Progenitor cell of endocrine pancreas (in vitro differentiated cells): ENCODE measurements at regions not wholly inside any gene's neighbourhood (a gene's known extent, or its start where the extent isn't known, plus 50 kb on each side); places are given as distances from the start of the nearest gene placed in this dataset.
"Not testable (repeated sequence)": the region's sequence is repeated elsewhere in the genome, so short reads cannot be mapped to it uniquely, and the experiment has no call there.

Experiments used
- DNase-seq: peaks from one replicate; pipeline ENCODE4 v3.0.0; 2021; ENCODE audit warnings: low spot score; ENCODE audit not compliant: unreplicated experiment
- H3K27ac Mint-ChIP-seq: 2 replicates; pipeline ENCODE4 v1.8.0; 2021; ENCODE audit warnings: mild to moderate bottlenecking, moderate library complexity, mixed read lengths
- H3K27me3 Mint-ChIP-seq: 2 replicates; pipeline ENCODE4 v1.8.0; 2021; ENCODE audit warnings: mixed read lengths
- H3K36me3 Mint-ChIP-seq: 2 replicates; pipeline ENCODE4 v1.8.0; 2022; ENCODE audit warnings: mixed read lengths; ENCODE audit not compliant: insufficient read depth
- H3K4me1 Mint-ChIP-seq: 2 replicates; pipeline ENCODE4 v1.8.0; 2021; ENCODE audit warnings: low read depth, mixed read lengths
- H3K4me3 Mint-ChIP-seq: 2 replicates; pipeline ENCODE4 v1.8.0; 2021; ENCODE audit warnings: low read depth, mild to moderate bottlenecking, moderate library complexity, mixed read lengths
- H3K9me3 Mint-ChIP-seq: 2 replicates; pipeline ENCODE4 v1.8.0; 2021; ENCODE audit warnings: low read depth, mixed read lengths
- TF ChIP-seq, protein P1 (sequence below): fragments of 200-600 bp; sonication (generic); IDR thresholded peaks from one replicate; pipeline ENCODE4 v1.5.0; 2021; ENCODE audit warnings: antibody characterized with exemption, mild to moderate bottlenecking; ENCODE audit not compliant: unreplicated experiment

DNA sequence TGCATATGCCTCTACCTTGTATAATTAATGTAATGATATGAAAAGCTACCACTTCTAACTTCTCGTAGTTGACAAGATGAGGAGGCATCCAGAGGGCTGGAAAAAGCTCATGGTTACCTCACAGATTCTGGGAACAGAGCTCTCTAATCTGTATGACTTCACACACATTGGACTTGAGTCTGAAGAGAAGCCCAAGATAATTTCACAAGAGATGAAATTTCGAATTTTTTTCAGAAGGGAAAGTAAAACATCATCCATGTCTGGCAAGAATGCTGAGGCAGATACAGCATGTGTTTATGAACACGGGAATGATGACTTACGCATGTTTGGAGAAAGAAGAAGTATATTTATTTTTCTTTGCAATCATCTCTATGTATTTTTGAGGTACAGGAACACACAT, 141.8 kb upstream of the TENT5A start:
- no peak for DNase-seq
- H3K4me1 Mint-ChIP-seq: peaks cover 2% of the 10 kb centered on the region
- peaks cover 4% of the 10 kb centered on the region for H3K27me3 Mint-ChIP-seq
- no peak overlapping the region for H3K27ac Mint-ChIP-seq
- no peaks in the 10 kb centered on the region for H3K36me3 Mint-ChIP-seq
- no peak overlapping the region for H3K4me3 Mint-ChIP-seq
- TF ChIP-seq, protein P1, sequence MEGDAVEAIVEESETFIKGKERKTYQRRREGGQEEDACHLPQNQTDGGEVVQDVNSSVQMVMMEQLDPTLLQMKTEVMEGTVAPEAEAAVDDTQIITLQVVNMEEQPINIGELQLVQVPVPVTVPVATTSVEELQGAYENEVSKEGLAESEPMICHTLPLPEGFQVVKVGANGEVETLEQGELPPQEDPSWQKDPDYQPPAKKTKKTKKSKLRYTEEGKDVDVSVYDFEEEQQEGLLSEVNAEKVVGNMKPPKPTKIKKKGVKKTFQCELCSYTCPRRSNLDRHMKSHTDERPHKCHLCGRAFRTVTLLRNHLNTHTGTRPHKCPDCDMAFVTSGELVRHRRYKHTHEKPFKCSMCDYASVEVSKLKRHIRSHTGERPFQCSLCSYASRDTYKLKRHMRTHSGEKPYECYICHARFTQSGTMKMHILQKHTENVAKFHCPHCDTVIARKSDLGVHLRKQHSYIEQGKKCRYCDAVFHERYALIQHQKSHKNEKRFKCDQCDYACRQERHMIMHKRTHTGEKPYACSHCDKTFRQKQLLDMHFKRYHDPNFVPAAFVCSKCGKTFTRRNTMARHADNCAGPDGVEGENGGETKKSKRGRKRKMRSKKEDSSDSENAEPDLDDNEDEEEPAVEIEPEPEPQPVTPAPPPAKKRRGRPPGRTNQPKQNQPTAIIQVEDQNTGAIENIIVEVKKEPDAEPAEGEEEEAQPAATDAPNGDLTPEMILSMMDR: no peak
- H3K9me3 Mint-ChIP-seq: no peaks in the 10 kb centered on the region

DNA sequence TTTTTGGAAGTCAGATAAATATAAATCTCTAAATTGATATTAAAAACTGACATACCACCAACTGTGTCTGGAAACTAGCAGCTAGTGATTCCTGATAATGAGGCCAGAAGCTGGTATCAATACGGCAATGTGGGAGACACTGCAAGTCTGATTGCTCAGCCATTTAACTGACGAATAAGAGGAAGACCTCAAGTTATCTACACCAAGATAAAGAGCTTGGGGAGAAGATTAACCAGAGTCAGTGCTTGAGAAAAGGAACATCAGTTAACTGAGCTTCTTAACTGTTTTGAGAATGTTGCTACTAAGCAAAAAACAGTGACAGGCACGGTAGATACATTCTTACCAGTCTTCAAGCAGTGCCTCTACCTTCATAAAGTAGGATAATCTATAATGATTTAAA, 140.4 kb upstream of the TENT5A start:
- H3K27me3 Mint-ChIP-seq: peaks cover 4% of the 10 kb centered on the region
- no peak overlapping the region for H3K27ac Mint-ChIP-seq
- TF ChIP-seq, protein P1: no peak
- no peak for DNase-seq
- H3K9me3 Mint-ChIP-seq: no peaks in the 10 kb centered on the region
- H3K4me3 Mint-ChIP-seq: no peak overlapping the region
- peaks cover 2% of the 10 kb centered on the region for H3K4me1 Mint-ChIP-seq
- no peaks in the 10 kb centered on the region for H3K36me3 Mint-ChIP-seq

DNA sequence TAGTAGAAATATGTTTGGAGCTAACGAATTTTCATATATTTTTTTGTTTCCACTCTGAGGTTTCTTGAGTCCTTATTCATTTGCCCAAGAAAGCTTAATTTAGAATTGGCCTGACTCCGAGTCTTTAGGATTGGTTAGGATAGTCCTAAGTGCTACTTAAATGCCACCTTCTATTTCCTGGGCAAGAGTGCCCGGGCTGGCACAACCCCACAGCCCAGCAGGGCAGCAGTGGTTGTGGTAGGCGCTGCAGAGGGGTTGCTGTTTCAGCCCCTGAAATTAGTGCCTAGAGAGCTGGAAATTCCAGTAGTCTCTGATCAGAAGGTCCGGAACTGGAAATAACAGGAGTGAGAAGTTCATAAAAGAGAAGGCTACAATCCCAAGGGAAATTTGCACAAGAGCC, 139.4 kb upstream of the TENT5A start:
- H3K4me3 Mint-ChIP-seq: no peak overlapping the region
- H3K27ac Mint-ChIP-seq: no peak overlapping the region
- TF ChIP-seq, protein P1: no peak
- peaks cover 2% of the 10 kb centered on the region for H3K4me1 Mint-ChIP-seq
- H3K36me3 Mint-ChIP-seq: no peaks in the 10 kb centered on the region
- H3K27me3 Mint-ChIP-seq: peaks cover 4% of the 10 kb centered on the region
- no peaks in the 10 kb centered on the region for H3K9me3 Mint-ChIP-seq
- DNase-seq: no peak

DNA sequence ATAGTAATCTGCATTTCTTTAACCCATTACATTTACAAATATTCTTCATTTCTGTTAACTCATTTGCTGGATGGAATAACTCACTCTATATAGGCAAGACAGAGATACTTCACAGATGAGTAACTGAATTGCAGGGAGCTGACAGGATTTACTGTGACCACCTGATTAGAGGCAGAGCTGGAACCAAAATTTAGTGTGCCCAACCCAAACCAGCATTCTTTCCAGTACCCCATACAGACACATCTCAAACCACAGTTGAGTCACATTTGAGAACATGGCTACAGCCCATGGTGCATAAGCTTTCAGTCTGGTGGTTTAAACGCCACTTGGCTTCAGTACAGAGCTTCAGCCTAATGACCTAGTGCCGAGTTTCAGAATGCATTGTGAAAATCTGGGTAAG, 138.4 kb upstream of the TENT5A start:
- Mint-ChIP-seq H3K4me3 (no peak overlapping the region), H3K36me3 (no peaks in the 10 kb centered on the region), H3K27me3 (peaks cover 4% of the 10 kb centered on the region), H3K9me3 (no peaks in the 10 kb centered on the region), H3K27ac (no peak overlapping the region), H3K4me1 (no peaks in the 10 kb centered on the region)
- no peak for DNase-seq
- TF ChIP-seq, protein P1: no peak

DNA sequence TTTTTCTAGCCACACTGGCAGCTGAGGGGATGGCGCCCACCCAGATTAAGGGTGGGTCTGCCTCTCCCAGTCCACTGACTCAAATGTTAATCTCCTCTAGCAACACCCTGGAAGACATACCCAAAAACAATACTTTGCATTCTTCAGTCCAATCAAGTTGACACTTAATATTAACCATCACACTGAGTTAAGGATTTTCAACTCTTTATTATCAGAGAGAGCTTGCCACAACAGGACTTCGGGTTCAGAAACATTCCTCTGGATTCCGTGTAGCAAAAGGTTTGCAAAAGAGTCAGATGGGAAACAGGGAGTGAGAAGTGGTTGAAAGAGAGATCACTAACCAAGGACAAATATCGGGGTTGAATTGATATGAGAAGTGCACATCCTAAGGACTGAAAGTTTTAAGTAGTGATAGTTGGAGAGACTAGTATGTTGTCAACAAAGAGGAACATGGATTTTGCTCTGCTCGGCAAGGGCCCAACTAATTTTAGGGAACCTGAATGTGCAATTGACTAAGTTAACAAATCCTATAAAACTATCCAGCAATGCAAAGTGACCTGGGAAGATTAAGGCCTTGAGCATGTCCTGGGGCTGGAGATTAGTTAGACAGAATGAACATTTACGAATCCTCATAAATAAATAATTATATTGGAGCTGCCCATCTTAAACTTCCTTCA, 137.0 kb upstream of the TENT5A start:
- H3K27ac Mint-ChIP-seq: no peak overlapping the region
- H3K4me1 Mint-ChIP-seq: no peaks in the 10 kb centered on the region
- no peak overlapping the region for H3K4me3 Mint-ChIP-seq
- TF ChIP-seq, protein P1: no peak
- H3K9me3 Mint-ChIP-seq: no peaks in the 10 kb centered on the region
- no peak for DNase-seq
- H3K36me3 Mint-ChIP-seq: no peaks in the 10 kb centered on the region
- H3K27me3 Mint-ChIP-seq: peaks cover 4% of the 10 kb centered on the region

DNA sequence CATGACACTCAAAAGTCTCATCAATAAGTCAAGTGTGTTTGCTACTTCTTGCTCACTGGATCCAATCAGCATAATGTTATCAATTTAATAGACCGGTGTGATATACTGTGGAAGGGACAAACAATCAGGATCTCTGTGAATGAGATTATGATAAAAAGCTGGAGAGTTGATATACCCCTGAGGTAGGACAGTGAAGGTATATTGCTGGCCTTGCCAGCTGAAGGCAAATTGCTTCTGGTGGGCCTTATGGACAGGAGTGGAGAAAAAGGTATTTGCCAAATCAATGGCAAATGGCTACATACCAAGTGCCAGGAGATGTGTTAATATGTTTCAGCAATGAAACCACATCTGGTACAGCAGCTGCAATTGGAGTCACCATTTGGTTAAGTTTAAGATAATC, 134.4 kb upstream of the TENT5A start:
- H3K27ac Mint-ChIP-seq, H3K27me3 Mint-ChIP-seq, H3K4me1 Mint-ChIP-seq, H3K4me3 Mint-ChIP-seq, DNase-seq, H3K36me3 Mint-ChIP-seq, H3K9me3 Mint-ChIP-seq: not testable (repeated sequence)
